ENCODE measurements at regions not wholly inside any gene's neighbourhood (a gene's known extent, or its start where the extent isn't known, plus 50 kb on each side); places are given as distances from the start of the nearest gene placed in this dataset.
A peak's percentile ranks its signal among the peaks of the same experiment; 100 is the strongest.

GRCh38 chr3:181971424-181971823, 259.7 kb downstream of the SOX2 start:
- H3K4me1 Mint-ChIP-seq (ENCODE audit: low read depth, unreplicated experiment), result peaks cover 5% of the 10 kb centered on the region
- Histone ChIP-seq H3K4me3 (ENCODE audit: insufficient read depth, low read depth, low read length) (no peak overlapping the region), H3K4me2 (ENCODE audit: low read length) (no peak overlapping the region), H3K9ac (ENCODE audit: low read length) (no peak overlapping the region), H3K4me1 (ENCODE audit: insufficient read depth, low read length) (no peaks in the 10 kb centered on the region), H3K79me2 (ENCODE audit: insufficient read depth, low read length) (no peaks in the 10 kb centered on the region), H3K27ac (ENCODE audit: low read depth, low read length) (no peak overlapping the region), H2AFZ (ENCODE audit: low read depth, low read length) (no peak overlapping the region), H4K20me1 (ENCODE audit: insufficient read depth, low read length) (no peaks in the 10 kb centered on the region), H3K27me3 (ENCODE audit: insufficient read depth, low read length) (no peaks in the 10 kb centered on the region), H3K36me3 (ENCODE audit: insufficient read depth, low read length) (no peaks in the 10 kb centered on the region), H3K9me3 (ENCODE audit: insufficient read depth, low read depth, low read length) (no peaks in the 10 kb centered on the region)
- H3K27ac Mint-ChIP-seq (ENCODE audit: unreplicated experiment), result no peak overlapping the region
- H3K9me3 Mint-ChIP-seq (ENCODE audit: unreplicated experiment), result no peaks in the 10 kb centered on the region
- no peaks in the 10 kb centered on the region for H3K36me3 Mint-ChIP-seq (ENCODE audit: low read depth, unreplicated experiment)
- H3K27me3 Mint-ChIP-seq (ENCODE audit: low read depth, unreplicated experiment), result no peaks in the 10 kb centered on the region
- DNase-seq (ENCODE audit: low read depth) (no peak), FAIRE-seq (no peak)
- TF ChIP-seq EZH2 (IDR thresholded peaks at IDR 0.05; ENCODE audit: insufficient read depth, low read length) (no peak), CTCF (IDR thresholded peaks at IDR 0.05; ENCODE audit: insufficient read depth, low read depth, low read length) (no peak)
- H3K4me3 Mint-ChIP-seq (ENCODE audit: unreplicated experiment), result no peak overlapping the region

- TF ChIP-seq CTCF (IDR thresholded peaks at IDR 0.05; ENCODE audit: insufficient read depth, low read depth, low read length) (no peak), EZH2 (IDR thresholded peaks at IDR 0.05; ENCODE audit: insufficient read depth, low read length) (no peak)
- Mint-ChIP-seq H3K36me3 (ENCODE audit: low read depth, unreplicated experiment) (no peaks in the 10 kb centered on the region), H3K4me1 (ENCODE audit: low read depth, unreplicated experiment) (peaks cover 5% of the 10 kb centered on the region), H3K4me3 (ENCODE audit: unreplicated experiment) (no peak overlapping the region), H3K27ac (ENCODE audit: unreplicated experiment) (peak overlapping the region; percentile 27), H3K27me3 (ENCODE audit: low read depth, unreplicated experiment) (no peaks in the 10 kb centered on the region), H3K9me3 (ENCODE audit: unreplicated experiment) (no peaks in the 10 kb centered on the region)
- H3K9ac ChIP-seq (ENCODE audit: low read length), result no peak overlapping the region
- H3K4me3 ChIP-seq (ENCODE audit: insufficient read depth, low read depth, low read length), result no peak overlapping the region
- H3K4me2 ChIP-seq (ENCODE audit: low read length), result no peak overlapping the region
- FAIRE-seq (no peak), DNase-seq (ENCODE audit: low read depth) (peak; percentile 4)
- H3K27ac ChIP-seq (ENCODE audit: low read depth, low read length), result no peak overlapping the region
- H3K9me3 ChIP-seq (ENCODE audit: insufficient read depth, low read depth, low read length), result no peaks in the 10 kb centered on the region
- no peak overlapping the region for H2AFZ ChIP-seq (ENCODE audit: low read depth, low read length)
- H3K4me1 ChIP-seq (ENCODE audit: insufficient read depth, low read length), result no peaks in the 10 kb centered on the region
- no peaks in the 10 kb centered on the region for H3K36me3 ChIP-seq (ENCODE audit: insufficient read depth, low read length)
- no peaks in the 10 kb centered on the region for H3K79me2 ChIP-seq (ENCODE audit: insufficient read depth, low read length)
- no peaks in the 10 kb centered on the region for H4K20me1 ChIP-seq (ENCODE audit: insufficient read depth, low read length)
- H3K27me3 ChIP-seq (ENCODE audit: insufficient read depth, low read length), result no peaks in the 10 kb centered on the region
Measured at GRCh38 chr3:181974198-181974597, 262.5 kb downstream of the SOX2 start.

- Histone ChIP-seq H3K27ac (ENCODE audit: low read depth, low read length) (no peak overlapping the region), H3K4me1 (ENCODE audit: insufficient read depth, low read length) (no peaks in the 10 kb centered on the region), H3K9me3 (ENCODE audit: insufficient read depth, low read depth, low read length) (no peaks in the 10 kb centered on the region), H3K4me2 (ENCODE audit: low read length) (no peak overlapping the region), H3K9ac (ENCODE audit: low read length) (no peak overlapping the region), H2AFZ (ENCODE audit: low read depth, low read length) (no peak overlapping the region), H3K4me3 (ENCODE audit: insufficient read depth, low read depth, low read length) (no peak overlapping the region), H4K20me1 (ENCODE audit: insufficient read depth, low read length) (no peaks in the 10 kb centered on the region), H3K27me3 (ENCODE audit: insufficient read depth, low read length) (no peaks in the 10 kb centered on the region), H3K36me3 (ENCODE audit: insufficient read depth, low read length) (no peaks in the 10 kb centered on the region), H3K79me2 (ENCODE audit: insufficient read depth, low read length) (no peaks in the 10 kb centered on the region)
- DNase-seq (ENCODE audit: low read depth), result no peak
- H3K4me3 Mint-ChIP-seq (ENCODE audit: unreplicated experiment), result no peak overlapping the region
- no peak overlapping the region for H3K27ac Mint-ChIP-seq (ENCODE audit: unreplicated experiment)
- no peak for TF ChIP-seq EZH2 (IDR thresholded peaks at IDR 0.05; ENCODE audit: insufficient read depth, low read length)
- no peak for TF ChIP-seq CTCF (IDR thresholded peaks at IDR 0.05; ENCODE audit: insufficient read depth, low read depth, low read length)
- no peaks in the 10 kb centered on the region for H3K36me3 Mint-ChIP-seq (ENCODE audit: low read depth, unreplicated experiment)
- H3K4me1 Mint-ChIP-seq (ENCODE audit: low read depth, unreplicated experiment), result peaks cover 5% of the 10 kb centered on the region
- peaks cover 4% of the 10 kb centered on the region for H3K9me3 Mint-ChIP-seq (ENCODE audit: unreplicated experiment)
- H3K27me3 Mint-ChIP-seq (ENCODE audit: low read depth, unreplicated experiment), result no peaks in the 10 kb centered on the region
- no peak for FAIRE-seq
Measured at GRCh38 chr3:181976526-181976925, 264.8 kb downstream of the SOX2 start.

All from astrocyte (in vitro differentiated cells and primary cell).